Neural progenitor cell (in vitro differentiated cells): ENCODE measurements at regions not wholly inside any gene's neighbourhood (a gene's known extent, or its start where the extent isn't known, plus 50 kb on each side); places are given as distances from the start of the nearest gene placed in this dataset.

ENCODE experiments used
- DNase-seq: peaks from one replicate; pipeline ENCODE4 v3.0.0-alpha.2; 2016; ENCODE audit warnings: low spot score
- H2AFZ ChIP-seq: fragments of 200-600 bp; sonication (generic); replicated peaks from 2 replicates; pipeline ENCODE4 v1.6.1; 2016; ENCODE audit warnings: antibody characterized with exemption
- H3F3A ChIP-seq: fragments of 200-600 bp; sonication (generic); 2 replicates; pipeline ENCODE4 v1.6.1; 2016; ENCODE audit warnings: antibody characterized with exemption, low read depth
- H3K27ac ChIP-seq: fragments of 200-600 bp; sonication (generic); 2 replicates; pipeline ENCODE4 v1.5.1; 2016; ENCODE audit warnings: mild to moderate bottlenecking
- H3K27me3 ChIP-seq: fragments of 200-600 bp; sonication (generic); 2 replicates; pipeline ENCODE4 v1.6.1; 2016; ENCODE audit warnings: mild to moderate bottlenecking, moderate library complexity
- H3K36me3 ChIP-seq: fragments of 200-600 bp; sonication (generic); 2 replicates; pipeline ENCODE4 v1.5.1; 2016
- H3K4me1 ChIP-seq: fragments of 200-600 bp; sonication (generic); 2 replicates; pipeline ENCODE4 v1.6.1; 2016; ENCODE audit warnings: mixed run types
- H3K4me2 ChIP-seq: fragments of 200-600 bp; sonication (generic); 2 replicates; pipeline ENCODE4 v1.6.1; 2016
- H3K4me3 ChIP-seq: fragments of 200-600 bp; sonication (generic); 2 replicates; pipeline ENCODE4 v1.5.1; 2016
- H3K79me2 ChIP-seq: fragments of 200-600 bp; sonication (generic); 2 replicates; pipeline ENCODE4 v1.6.1; 2016; ENCODE audit warnings: low read depth
- H3K9ac ChIP-seq: fragments of 200-600 bp; sonication (generic); 2 replicates; pipeline ENCODE4 v1.6.1; 2016
- H3K9me3 ChIP-seq: fragments of 200-600 bp; sonication (generic); 2 replicates; pipeline ENCODE4 v1.5.1; 2016; ENCODE audit warnings: low read depth
- H4K20me1 ChIP-seq: fragments of 200-600 bp; sonication (generic); 2 replicates; pipeline ENCODE4 v1.6.1; 2016; ENCODE audit warnings: low read depth
- H3K27ac Mint-ChIP-seq: 3 replicates; pipeline ENCODE4 v1.8.0; 2021; ENCODE audit warnings: mixed read lengths
- H3K27me3 Mint-ChIP-seq: 2 replicates; pipeline ENCODE4 v1.8.0; 2022; ENCODE audit warnings: low read depth, mild to moderate bottlenecking, inconsistent platforms, moderate library complexity, mixed read lengths; ENCODE audit not compliant: insufficient read depth
- H3K36me3 Mint-ChIP-seq: 3 replicates; pipeline ENCODE4 v1.8.0; 2021; ENCODE audit warnings: mixed read lengths
- H3K4me1 Mint-ChIP-seq: 3 replicates; pipeline ENCODE4 v1.8.0; 2021; ENCODE audit warnings: mixed read lengths
- H3K4me3 Mint-ChIP-seq: 3 replicates; pipeline ENCODE4 v1.8.0; 2021; ENCODE audit warnings: mild to moderate bottlenecking, moderate library complexity, mixed read lengths
- H3K9me3 Mint-ChIP-seq: 3 replicates; pipeline ENCODE4 v1.8.0; 2020; ENCODE audit warnings: mixed read lengths
- CTCF ChIP-seq: fragments of 200-600 bp; sonication (generic); IDR thresholded peaks from 2 replicates; pipeline ENCODE4 v1.5.1; 2017; ENCODE audit warnings: antibody characterized with exemption, mild to moderate bottlenecking
- EZH2 ChIP-seq: fragments of 200-600 bp; sonication (generic); IDR thresholded peaks from 2 replicates; pipeline ENCODE4 v1.6.1; 2017; ENCODE audit warnings: antibody characterized with exemption, mild to moderate bottlenecking, moderate library complexity
- EZH2phosphoT487 ChIP-seq: fragments of 200-600 bp; sonication (generic); IDR thresholded peaks from 2 replicates; pipeline ENCODE4 v1.6.1; 2017; ENCODE audit warnings: antibody characterized with exemption

GRCh38 chr2:51107841-51108240 is 75.9 kb upstream of the NRXN1 start:
- TF ChIP-seq EZH2phosphoT487 (no peak), CTCF (no peak), EZH2 (no peak)
- no peaks in the 10 kb centered on the region for H3K27me3 Mint-ChIP-seq

DNA sequence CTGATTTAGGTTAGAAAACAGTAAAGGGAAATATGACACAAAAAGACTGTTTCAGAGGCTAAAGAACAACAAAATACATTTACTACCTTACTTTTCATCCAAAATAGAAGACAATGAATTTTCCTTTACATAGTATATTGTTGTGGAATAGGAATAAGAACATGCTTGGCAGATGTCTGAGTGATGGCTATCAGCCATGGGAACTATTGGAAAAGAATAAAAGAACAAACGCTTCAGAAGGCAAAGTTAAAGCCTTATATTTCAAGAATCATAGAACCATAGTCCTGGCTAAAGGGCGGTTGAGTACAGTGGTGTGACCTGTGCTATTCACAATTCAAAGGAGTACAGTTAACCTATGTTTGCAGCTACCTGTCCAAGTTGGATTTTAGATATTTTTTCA is 73.9 kb upstream of the NRXN1 start:
- Histone ChIP-seq H3K27ac (no peak overlapping the region), H3K4me1 (peaks cover 5% of the 10 kb centered on the region), H3K27me3 (no peaks in the 10 kb centered on the region), H3K9me3 (no peaks in the 10 kb centered on the region), H3K4me3 (no peak overlapping the region), H3F3A (no peaks in the 10 kb centered on the region), H3K36me3 (no peaks in the 10 kb centered on the region), H3K4me2 (no peak overlapping the region), H2AFZ (no peak overlapping the region), H3K9ac (no peak overlapping the region), H3K79me2 (no peaks in the 10 kb centered on the region), H4K20me1 (no peaks in the 10 kb centered on the region)
- Mint-ChIP-seq H3K27ac (no peak overlapping the region), H3K9me3 (no peaks in the 10 kb centered on the region), H3K36me3 (no peaks in the 10 kb centered on the region), H3K4me3 (no peak overlapping the region), H3K27me3 (no peaks in the 10 kb centered on the region), H3K4me1 (peaks cover 9% of the 10 kb centered on the region)
- TF ChIP-seq EZH2phosphoT487: no peak
- no peak for TF ChIP-seq EZH2
- no peak for TF ChIP-seq CTCF
- DNase-seq: no peak

More at GRCh38 chr2:51107841-51108240, 75.9 kb upstream of the NRXN1 start:
- Histone ChIP-seq H2AFZ (no peak overlapping the region), H3K27me3 (no peaks in the 10 kb centered on the region), H3K36me3 (no peaks in the 10 kb centered on the region), H4K20me1 (no peaks in the 10 kb centered on the region), H3K4me1 (peaks cover 5% of the 10 kb centered on the region), H3K4me2 (no peak overlapping the region), H3K9me3 (no peaks in the 10 kb centered on the region), H3K27ac (no peak overlapping the region), H3F3A (no peaks in the 10 kb centered on the region), H3K79me2 (no peaks in the 10 kb centered on the region), H3K4me3 (no peak overlapping the region), H3K9ac (no peak overlapping the region)
- no peaks in the 10 kb centered on the region for H3K36me3 Mint-ChIP-seq
- no peak for DNase-seq
- H3K27ac Mint-ChIP-seq: no peak overlapping the region
- no peak overlapping the region for H3K4me3 Mint-ChIP-seq
- H3K9me3 Mint-ChIP-seq: no peaks in the 10 kb centered on the region
- peaks cover 9% of the 10 kb centered on the region for H3K4me1 Mint-ChIP-seq

- H3K9ac ChIP-seq: no peak overlapping the region
- no peaks in the 10 kb centered on the region for H3K36me3 ChIP-seq
- no peaks in the 10 kb centered on the region for H3K9me3 ChIP-seq
- no peak overlapping the region for H3K4me3 ChIP-seq
- no peak overlapping the region for H3K4me3 Mint-ChIP-seq
- no peaks in the 10 kb centered on the region for H3K36me3 Mint-ChIP-seq
- H4K20me1 ChIP-seq: no peaks in the 10 kb centered on the region
- no peaks in the 10 kb centered on the region for H3K27me3 Mint-ChIP-seq
- H3K27me3 ChIP-seq: no peaks in the 10 kb centered on the region
- no peak overlapping the region for H3K4me2 ChIP-seq
- H3K27ac Mint-ChIP-seq: peak overlapping the region; percentile 58
- no peaks in the 10 kb centered on the region for H3F3A ChIP-seq
- H3K4me1 ChIP-seq: peaks cover 5% of the 10 kb centered on the region
- TF ChIP-seq EZH2 (no peak), CTCF (peak; percentile 23), EZH2phosphoT487 (no peak)
- peak; percentile 77 for DNase-seq
- H2AFZ ChIP-seq: no peak overlapping the region
- H3K27ac ChIP-seq: no peak overlapping the region
- no peaks in the 10 kb centered on the region for H3K79me2 ChIP-seq
- no peaks in the 10 kb centered on the region for H3K9me3 Mint-ChIP-seq
- H3K4me1 Mint-ChIP-seq: peaks cover 9% of the 10 kb centered on the region
These were observed 71.3 kb upstream of the NRXN1 start for GRCh38 chr2:51103205-51103604.
